MM.1S (cell line): ENCODE measurements at regions not wholly inside any gene's neighbourhood (a gene's known extent, or its start where the extent isn't known, plus 50 kb on each side); places are given as distances from the start of the nearest gene placed in this dataset.

ENCODE experiments used
- DNase-seq: peaks from one replicate; pipeline ENCODE4 v3.0.0-alpha.2; 2015
- H2AFZ ChIP-seq: fragments of 300-600 bp; sonication (generic); 2 replicates; pipeline ENCODE4 v1.6.0; 2016; ENCODE audit warnings: antibody characterized with exemption, low read length
- H3F3A ChIP-seq: fragments of 300-600 bp; sonication (generic); 2 replicates; pipeline ENCODE4 v1.6.1; 2016; ENCODE audit warnings: mild to moderate bottlenecking, antibody characterized with exemption, low read length, moderate library complexity, mixed read lengths; ENCODE audit not compliant: insufficient read depth
- H3K27ac ChIP-seq: fragments of 300-600 bp; sonication (generic); 2 replicates; pipeline ENCODE4 v1.5.1; 2016; ENCODE audit warnings: mild to moderate bottlenecking, low read length
- H3K27me3 ChIP-seq: fragments of 300-600 bp; sonication (generic); replicated peaks from 2 replicates; pipeline ENCODE4 v1.6.0; 2016; ENCODE audit warnings: low read length; ENCODE audit not compliant: insufficient read depth
- H3K36me3 ChIP-seq: fragments of 300-600 bp; sonication (generic); replicated peaks from 2 replicates; pipeline ENCODE4 v1.6.1; 2016; ENCODE audit warnings: mild to moderate bottlenecking, low read length, mixed read lengths; ENCODE audit not compliant: insufficient read depth
- H3K4me1 ChIP-seq: fragments of 300-600 bp; sonication (generic); 2 replicates; pipeline ENCODE4 v1.6.1; 2016; ENCODE audit warnings: low read length, mixed read lengths
- H3K4me2 ChIP-seq: fragments of 300-600 bp; sonication (generic); 2 replicates; pipeline ENCODE4 v1.6.0; 2016; ENCODE audit warnings: low read depth, low read length
- H3K4me3 ChIP-seq: fragments of 300-600 bp; sonication (generic); 2 replicates; pipeline ENCODE4 v1.5.1; 2016; ENCODE audit warnings: low read length, mixed read lengths
- H3K79me2 ChIP-seq: fragments of 300-600 bp; sonication (generic); 2 replicates; pipeline ENCODE4 v1.6.1; 2016; ENCODE audit warnings: mixed run types, low read length, mixed read lengths
- H3K9ac ChIP-seq: fragments of 300-600 bp; sonication (generic); 2 replicates; pipeline ENCODE4 v1.6.1; 2016; ENCODE audit warnings: low read length, mixed read lengths
- H3K9me2 ChIP-seq: fragments of 300-600 bp; sonication (generic); replicated peaks from 2 replicates; pipeline ENCODE4 v1.6.1; 2016; ENCODE audit warnings: mild to moderate bottlenecking, low read length, mixed read lengths; ENCODE audit not compliant: insufficient read depth
- H3K9me3 ChIP-seq: fragments of 300-600 bp; sonication (generic); replicated peaks from 2 replicates; pipeline ENCODE4 v1.6.1; 2016; ENCODE audit warnings: mild to moderate bottlenecking, low read length, mixed read lengths; ENCODE audit not compliant: insufficient read depth
- H4K20me1 ChIP-seq: fragments of 300-600 bp; sonication (generic); 2 replicates; pipeline ENCODE4 v1.6.1; 2016; ENCODE audit warnings: mild to moderate bottlenecking, low read length, moderate library complexity, mixed read lengths; ENCODE audit not compliant: insufficient read depth
- CTCF ChIP-seq: fragments of 300-600 bp; sonication (generic); IDR thresholded peaks from 2 replicates; pipeline ENCODE4 v1.5.1; 2016; ENCODE audit warnings: antibody characterized with exemption, low read length, mixed read lengths
- EZH2 ChIP-seq: fragments of 300-600 bp; sonication (generic); optimal IDR thresholded peaks from 2 replicates; pipeline ENCODE3; 2017; ENCODE audit warnings: low read depth, mild to moderate bottlenecking, antibody characterized with exemption, low read length, mixed read lengths
- EZH2phosphoT487 ChIP-seq: fragments of 300-600 bp; sonication (generic); IDR thresholded peaks from 2 replicates; pipeline ENCODE4 v1.6.1; 2018; ENCODE audit warnings: antibody characterized with exemption, low read length

GRCh38 chr13:109693213-109693612 lies 93.2 kb downstream of the IRS2 start:
- Histone ChIP-seq H3K79me2 (no peaks in the 10 kb centered on the region), H3K27ac (no peak overlapping the region), H3K4me1 (no peaks in the 10 kb centered on the region), H3K9ac (no peak overlapping the region), H3K4me3 (no peak overlapping the region), H3F3A (no peaks in the 10 kb centered on the region), H3K4me2 (no peak overlapping the region), H4K20me1 (no peaks in the 10 kb centered on the region), H3K27me3 (no peaks in the 10 kb centered on the region), H3K9me3 (no peaks in the 10 kb centered on the region), H2AFZ (no peak overlapping the region), H3K9me2 (no peaks in the 10 kb centered on the region), H3K36me3 (no peaks in the 10 kb centered on the region)
- TF ChIP-seq EZH2phosphoT487 (no peak), CTCF (no peak), EZH2 (no peak)
- DNase-seq, result no peak

- DNase-seq, result no peak
- H3K4me1 ChIP-seq, result no peaks in the 10 kb centered on the region
- no peak overlapping the region for H3K4me3 ChIP-seq
- H3K9ac ChIP-seq, result no peak overlapping the region
- H3K4me2 ChIP-seq, result no peak overlapping the region
- no peaks in the 10 kb centered on the region for H4K20me1 ChIP-seq
- no peaks in the 10 kb centered on the region for H3K36me3 ChIP-seq
- TF ChIP-seq EZH2phosphoT487 (no peak), EZH2 (no peak), CTCF (no peak)
- H3K27ac ChIP-seq, result no peak overlapping the region
- H3K79me2 ChIP-seq, result no peaks in the 10 kb centered on the region
- H3K9me3 ChIP-seq, result no peaks in the 10 kb centered on the region
- no peaks in the 10 kb centered on the region for H3K9me2 ChIP-seq
- H2AFZ ChIP-seq, result no peak overlapping the region
- no peaks in the 10 kb centered on the region for H3K27me3 ChIP-seq
- no peaks in the 10 kb centered on the region for H3F3A ChIP-seq
These were observed 94.7 kb downstream of the IRS2 start for GRCh38 chr13:109691689-109692088.

- TF ChIP-seq EZH2, result no peak
- no peak for TF ChIP-seq CTCF
- no peak for TF ChIP-seq EZH2phosphoT487
- Histone ChIP-seq H3K9me2 (no peaks in the 10 kb centered on the region), H3K27ac (no peak overlapping the region), H3K27me3 (no peaks in the 10 kb centered on the region), H3K4me2 (no peak overlapping the region), H3K9ac (no peak overlapping the region), H3F3A (no peaks in the 10 kb centered on the region), H4K20me1 (no peaks in the 10 kb centered on the region), H3K4me1 (no peaks in the 10 kb centered on the region), H3K4me3 (no peak overlapping the region), H2AFZ (no peak overlapping the region), H3K36me3 (no peaks in the 10 kb centered on the region), H3K79me2 (no peaks in the 10 kb centered on the region), H3K9me3 (no peaks in the 10 kb centered on the region)
- DNase-seq, result no peak
These were observed 98.6 kb downstream of the IRS2 start for GRCh38 chr13:109687559-109688448.
